ENCODE measurements at regions not wholly inside any gene's neighbourhood (a gene's known extent, or its start where the extent isn't known, plus 50 kb on each side); places are given as distances from the start of the nearest gene placed in this dataset.

- TF ChIP-seq CTCF (conservative IDR thresholded peaks at IDR 0.05; ENCODE audit: low read depth in 2 of 2) (no peak), JUNB (IDR thresholded peaks at IDR 0.05; ENCODE audit: unreplicated experiment) (no peak), POLR2AphosphoS5 (IDR thresholded peaks at IDR 0.05; ENCODE audit: low read depth) (no peak), CREB1 (CRISPR knock-in tag; IDR thresholded peaks at IDR 0.05; ENCODE audit: low read depth) (no peak), ETS1 (IDR thresholded peaks at IDR 0.05) (no peak), EZH2 (IDR thresholded peaks at IDR 0.05; ENCODE audit: low read depth, unreplicated experiment) (no peak), REST (IDR thresholded peaks at IDR 0.05; ENCODE audit: unreplicated experiment) (no peak), EZH2phosphoT487 (IDR thresholded peaks at IDR 0.05; ENCODE audit: unreplicated experiment) (no peak), ZNF462 (CRISPR knock-in tag; IDR thresholded peaks at IDR 0.05) (no peak), NANOG (IDR thresholded peaks at IDR 0.05; ENCODE audit: borderline replicate concordance) (no peak)
Measured at GRCh38 chr10:108708363-108708762, 1214.9 kb downstream of the XPNPEP1 start.

All from GM23338 (cell line).